Endothelial cell of umbilical vein (primary cell): ENCODE measurements at regions not wholly inside any gene's neighbourhood (a gene's known extent, or its start where the extent isn't known, plus 50 kb on each side); places are given as distances from the start of the nearest gene placed in this dataset.

ENCODE experiments used
- BruUV-seq: library from RNA; stranded (reverse); fragments of 400-500 nt; replicated peaks from 2 replicates; lab custom pipeline; 2021; lab: Mats Ljungman, UMichigan
- CTCF ChIA-PET: fragments of 300-600, 350-600 bp; sonication (Branson Sonifier 250); formaldehyde crosslinking; loops from one replicate; lab custom pipeline; 2021; ENCODE audit warnings: antibody characterized with exemption, inconsistent platforms; lab: Charles Lee
- POLR2A ChIA-PET: fragments of 300-600, 350-600 bp; sonication (Branson Sonifier 250); formaldehyde crosslinking; loops from one replicate; lab custom pipeline; 2021; ENCODE audit warnings: antibody characterized with exemption, inconsistent platforms; lab: Charles Lee
- DNase-seq: peaks from one replicate; pipeline ENCODE4 v3.0.0-alpha.2; 2011; ENCODE audit warnings: low read depth, low spot score
- FAIRE-seq: peaks from 2 replicates; lab custom pipeline; 2011; peaks lifted over from hg19 to GRCh38; lab: Jason Lieb, UNC
- H2AFZ ChIP-seq: 2 replicates; pipeline ENCODE4 v1.6.0; 2012; ENCODE audit warnings: low read depth, low read length, control low read depth, inconsistent platforms
- H3K27ac ChIP-seq: 2 replicates; pipeline ENCODE4 v1.5.1; 2011; ENCODE audit warnings: low read depth, mild to moderate bottlenecking, control low read depth, low read length, moderate library complexity; ENCODE audit not compliant: insufficient read depth
- H3K27me3 ChIP-seq, 2 experiments: 2 replicates each; pipeline versions ENCODE4 v1.6.0 to v1.6.1; 2011; ENCODE audit warnings: low read length in 2 of 2, mixed read lengths in 1 of 2; ENCODE audit not compliant: control insufficient read depth in 2 of 2, insufficient read depth in 2 of 2
- H3K36me3 ChIP-seq, 2 experiments: 2 replicates in 1 of 2; 3 replicates in 1 of 2; pipeline ENCODE4 v1.5.1; 2011; ENCODE audit warnings: low read length in 2 of 2, mild to moderate bottlenecking in 1 of 2, moderate library complexity in 1 of 2; ENCODE audit not compliant: control insufficient read depth in 2 of 2, insufficient read depth in 2 of 2; ENCODE audit errors: extremely low read depth in 1 of 2
- H3K4me1 ChIP-seq: 3 replicates; pipeline ENCODE4 v1.5.1; 2011; ENCODE audit warnings: mild to moderate bottlenecking, low read length; ENCODE audit not compliant: control insufficient read depth, insufficient read depth; ENCODE audit errors: extremely low read depth
- H3K4me2 ChIP-seq: 2 replicates; pipeline ENCODE4 v1.6.1; 2011; ENCODE audit warnings: low read length, control low read depth, mixed read lengths; ENCODE audit not compliant: insufficient read depth
- H3K4me3 ChIP-seq, 3 experiments: fragments of 200-600 bp in 1 of 3; sonication (generic), shearing (Covaris generic) in 1 of 3; replicated peaks in 1 of 3; 2 replicates each; pipeline ENCODE4 v1.5.1; 2011 to 2016; ENCODE audit warnings: control low read depth in 3 of 3, low read length in 3 of 3, mild to moderate bottlenecking in 2 of 3, inconsistent platforms in 1 of 3, low read depth in 1 of 3, moderate library complexity in 1 of 3; ENCODE audit not compliant: insufficient read depth in 1 of 3
- H3K79me2 ChIP-seq: 2 replicates; pipeline ENCODE4 v1.6.0; 2012; ENCODE audit warnings: low read length, inconsistent platforms; ENCODE audit not compliant: control insufficient read depth, insufficient read depth
- H3K9ac ChIP-seq: replicated peaks from 2 replicates; pipeline ENCODE3; 2011; ENCODE audit warnings: low read length, control low read depth; ENCODE audit not compliant: insufficient read depth; ENCODE audit errors: extremely low read depth
- H3K9me1 ChIP-seq: replicated peaks from 3 replicates; pipeline ENCODE4 v1.6.0; 2011; ENCODE audit warnings: mild to moderate bottlenecking, low read length; ENCODE audit not compliant: control insufficient read depth, insufficient read depth; ENCODE audit errors: extremely low read depth
- H3K9me3 ChIP-seq: replicated peaks from 2 replicates; pipeline ENCODE4 v1.5.1; 2012; ENCODE audit warnings: low read length, inconsistent platforms; ENCODE audit not compliant: control insufficient read depth, insufficient read depth
- H4K20me1 ChIP-seq: replicated peaks from 2 replicates; pipeline ENCODE3; 2011; ENCODE audit warnings: mild to moderate bottlenecking, low read length; ENCODE audit not compliant: control insufficient read depth, insufficient read depth; ENCODE audit errors: extremely low read depth
- CTCF ChIP-seq, 2 donors: IDR thresholded peaks; 1 replicate in 1 of 2; 2 replicates in 1 of 2; pipeline ENCODE4 v1.5.1; 2011; ENCODE audit warnings: low read length in 2 of 2, mild to moderate bottlenecking in 2 of 2, moderate library complexity in 2 of 2, control low read depth in 1 of 2, inconsistent platforms in 1 of 2, low read depth in 1 of 2; ENCODE audit not compliant: insufficient read depth in 1 of 2; ENCODE audit errors: extremely low read depth in 1 of 2
- EZH2 ChIP-seq: IDR thresholded peaks from 2 replicates; pipeline ENCODE4 v1.6.1; 2012; ENCODE audit warnings: borderline replicate concordance, low read depth, mild to moderate bottlenecking, moderate library complexity, low read length, inconsistent platforms; ENCODE audit not compliant: severe bottlenecking
- FOS ChIP-seq: IDR thresholded peaks from 2 replicates; pipeline ENCODE4 v1.6.1; 2011; ENCODE audit warnings: mild to moderate bottlenecking, low read length, moderate library complexity, borderline replicate concordance; ENCODE audit not compliant: insufficient read depth
- GATA2 ChIP-seq: IDR thresholded peaks from 2 replicates; pipeline ENCODE4 v1.7.0; 2011; ENCODE audit warnings: low read depth, mild to moderate bottlenecking, moderate library complexity, mixed read lengths, low read length; ENCODE audit not compliant: insufficient read length, insufficient read depth
- JUN ChIP-seq: IDR thresholded peaks from 2 replicates; pipeline ENCODE4 v1.6.1; 2011; ENCODE audit warnings: borderline replicate concordance, low read depth; ENCODE audit not compliant: insufficient read length, insufficient read depth
- MYC ChIP-seq: IDR thresholded peaks from one replicate; pipeline ENCODE4 v1.6.1; 2011; ENCODE audit warnings: mild to moderate bottlenecking, low read depth, low read length
- POLR2A ChIP-seq: IDR thresholded peaks from 2 replicates; pipeline ENCODE4 v1.6.1; 2012; ENCODE audit warnings: low read depth, mild to moderate bottlenecking, control low read depth, low read length
- POLR2AphosphoS5 ChIP-seq: IDR thresholded peaks from 2 replicates; pipeline ENCODE4 v1.6.1; 2012; ENCODE audit warnings: low read depth, mild to moderate bottlenecking, control low read depth, low read length, moderate library complexity; ENCODE audit not compliant: insufficient read depth
- dilution Hi-C: fragments of 300-500 bp; cut with MboI; formaldehyde crosslinking; loops from one replicate; pipeline ENCODE4 v1.15.0; 2019; ENCODE audit warnings: low sequenced_read_pairs; ENCODE audit not compliant: extremely low pct_ligation_motif_present
- intact Hi-C: fragments of 100-400 bp; cut with micrococcal nuclease; formaldehyde crosslinking; loops from one replicate; pipeline ENCODE4 v1.10.0; 2022
- TF ChIP-seq, protein P1 (sequence below): IDR thresholded peaks from 2 replicates; pipeline ENCODE4 v1.6.1; 2011; ENCODE audit not compliant: insufficient read depth, insufficient read length

DNA sequence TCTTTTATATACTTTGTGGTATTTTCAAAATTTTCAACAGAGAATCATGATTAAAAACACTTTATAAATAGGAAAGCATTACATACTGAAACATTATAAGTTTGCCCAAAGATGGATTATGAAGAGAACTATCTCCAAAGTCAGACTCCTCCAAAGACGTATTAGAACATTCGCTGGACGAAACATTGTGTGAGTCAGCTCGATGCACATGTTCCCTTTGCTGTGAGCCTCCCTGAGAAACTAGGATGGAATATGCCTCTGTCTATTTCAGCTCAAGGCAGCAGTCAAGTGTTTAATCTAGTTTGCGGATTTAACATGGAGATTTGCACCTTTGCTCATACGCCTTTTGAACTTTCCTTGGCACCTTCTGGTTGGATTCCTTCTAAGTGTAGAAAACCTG lies 92.2 kb upstream of the NCKAP5 start:
- Histone ChIP-seq H3K79me2 (no peaks in the 10 kb centered on the region), H3K9ac (no peak overlapping the region), H3K27me3 (no peaks in the 10 kb centered on the region), H3K27ac (no peak overlapping the region), H3K9me1 (no peaks in the 10 kb centered on the region), H3K9me3 (no peaks in the 10 kb centered on the region), H3K4me1 (peaks cover 3% of the 10 kb centered on the region), H3K4me3 (no peak overlapping the region), H3K4me2 (no peak overlapping the region), H3K36me3 (no peaks in the 10 kb centered on the region), H4K20me1 (no peaks in the 10 kb centered on the region), H2AFZ (no peak overlapping the region)
- no TSS peak for BruUV-seq
- intact Hi-C loops = no loop called here
- dilution Hi-C loops = no loop called here
- TF ChIP-seq EZH2 (no peak), POLR2A (no peak), JUN (no peak), POLR2AphosphoS5 (no peak), MYC (no peak), FOS (no peak), GATA2 (no peak), CTCF (IDR thresholded peaks at IDR 0.05; ENCODE audit: extremely low read depth in 1 of 2, insufficient read depth in 1 of 2, low read depth in 1 of 2, low read length in 2 of 2) (no peak)
- TF ChIP-seq, protein P1, sequence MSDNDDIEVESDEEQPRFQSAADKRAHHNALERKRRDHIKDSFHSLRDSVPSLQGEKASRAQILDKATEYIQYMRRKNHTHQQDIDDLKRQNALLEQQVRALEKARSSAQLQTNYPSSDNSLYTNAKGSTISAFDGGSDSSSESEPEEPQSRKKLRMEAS = no peak
- ChIA-PET CTCF (interaction anchor here (1.7 kb wide), 1 partner anchor 13 kb away, joined by 3 read pairs; no protein-coding TSS in a partner anchor), POLR2A (no interaction called here)
- DNase-seq (no peak), FAIRE-seq (no peak)
